IPS-20b (cell line): ENCODE measurements at regions not wholly inside any gene's neighbourhood (a gene's known extent, or its start where the extent isn't known, plus 50 kb on each side); places are given as distances from the start of the nearest gene placed in this dataset.
"Not testable (repeated sequence)": the region's sequence is repeated elsewhere in the genome, so short reads cannot be mapped to it uniquely, and the experiment has no call there.

Source experiments
- H3K27ac ChIP-seq: one replicate; pipeline ENCODE4 v1.5.1; 2013; ENCODE audit warnings: low read length
- H3K27me3 ChIP-seq: 2 replicates; pipeline ENCODE4 v1.6.1; 2013; ENCODE audit warnings: mild to moderate bottlenecking, low read length, inconsistent platforms; ENCODE audit not compliant: insufficient read depth
- H3K36me3 ChIP-seq: 2 replicates; pipeline ENCODE4 v1.6.1; 2013; ENCODE audit warnings: low read depth, mild to moderate bottlenecking, inconsistent platforms, low read length, moderate library complexity; ENCODE audit not compliant: insufficient read depth
- H3K4me1 ChIP-seq: 2 replicates; pipeline ENCODE4 v1.6.1; 2013; ENCODE audit warnings: mild to moderate bottlenecking, control low read depth, inconsistent platforms, low read length, moderate library complexity; ENCODE audit not compliant: insufficient read depth
- H3K4me3 ChIP-seq: 2 replicates; pipeline ENCODE4 v1.5.1; 2013; ENCODE audit warnings: mild to moderate bottlenecking, low read length, inconsistent platforms
- H3K9ac ChIP-seq: 2 replicates; pipeline ENCODE4 v1.6.1; 2013; ENCODE audit warnings: low read depth, mild to moderate bottlenecking, inconsistent platforms, low read length, moderate library complexity
- H3K9me3 ChIP-seq: 2 replicates; pipeline ENCODE4 v1.6.1; 2013; ENCODE audit warnings: mild to moderate bottlenecking, low read depth, low read length, inconsistent platforms; ENCODE audit not compliant: insufficient read depth

DNA sequence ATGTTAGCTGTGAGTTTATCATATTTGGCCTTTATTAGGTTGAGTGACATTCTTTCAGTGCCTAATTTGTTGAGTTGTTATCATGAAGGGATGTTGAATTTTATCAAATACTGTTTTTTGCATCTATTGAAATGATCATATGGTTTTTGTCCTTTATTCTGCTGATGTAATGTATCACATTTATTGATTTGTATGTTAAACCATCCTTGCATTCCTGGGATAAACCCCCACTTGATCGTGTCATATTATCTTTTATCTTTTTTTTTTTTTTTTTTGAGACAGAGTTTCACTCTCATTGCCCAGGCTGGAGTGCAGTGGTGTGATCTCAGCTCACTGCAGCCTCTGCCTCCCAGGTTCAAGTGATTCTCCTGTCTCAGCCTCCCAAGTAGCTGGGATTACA lies 51.9 kb upstream of the MFGE8 start:
- H3K4me3 ChIP-seq, H3K27me3 ChIP-seq, H3K36me3 ChIP-seq, H3K4me1 ChIP-seq, H3K9ac ChIP-seq, H3K27ac ChIP-seq: not testable (repeated sequence)
- peaks cover 13% of the 10 kb centered on the region for H3K9me3 ChIP-seq

DNA sequence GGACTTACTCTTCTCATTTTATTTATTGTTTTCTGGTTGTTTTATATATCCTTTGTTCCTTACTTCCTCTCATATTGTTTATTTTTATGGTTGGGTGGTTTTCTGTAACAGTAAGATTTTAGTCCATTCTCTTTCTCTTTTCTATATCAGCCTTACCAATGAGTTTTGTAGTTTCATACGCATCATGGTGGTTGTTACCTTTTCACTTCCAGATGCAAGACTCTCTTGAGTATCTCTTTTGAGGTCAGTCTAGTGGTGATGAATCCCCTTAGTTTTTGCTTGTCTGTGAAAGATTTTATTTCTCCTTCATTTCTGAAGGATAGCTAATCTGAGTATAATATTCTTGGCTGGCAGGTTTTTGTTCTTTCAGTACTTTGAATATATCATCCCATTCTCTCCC lies 57.1 kb upstream of the MFGE8 start:
- Histone ChIP-seq H3K9me3 (peaks cover 8% of the 10 kb centered on the region; the same call in 1 of the 2 replicates), H3K4me1 (no peaks in the 10 kb centered on the region), H3K4me3 (no peak overlapping the region), H3K36me3 (no peaks in the 10 kb centered on the region), H3K9ac (no peak overlapping the region), H3K27me3 (no peaks in the 10 kb centered on the region), H3K27ac (no peak overlapping the region)

DNA sequence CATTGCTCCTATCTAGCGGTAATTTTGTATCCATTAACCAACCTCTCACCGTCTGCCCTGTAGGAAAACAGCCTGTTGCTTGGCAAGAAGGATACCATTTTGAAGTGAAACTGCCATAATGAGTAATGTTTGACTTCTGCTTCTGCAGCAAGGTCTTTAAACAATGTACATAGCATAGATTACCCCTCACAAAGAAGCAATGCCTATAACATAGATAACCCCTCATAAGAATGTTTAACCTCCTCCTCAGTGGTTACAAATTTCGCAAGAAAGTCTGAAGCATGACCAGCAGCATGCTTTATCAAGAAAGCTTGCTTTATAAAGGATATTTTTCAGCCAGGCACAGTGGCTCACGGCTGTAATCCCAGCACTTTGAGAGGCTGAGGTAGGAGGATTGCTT lies 61.2 kb upstream of the MFGE8 start:
- no peaks in the 10 kb centered on the region for H3K27me3 ChIP-seq
- H3K9me3 ChIP-seq: peaks cover 11% of the 10 kb centered on the region; the same call in 1 of the 2 replicates
- H3K27ac ChIP-seq: no peak overlapping the region

DNA sequence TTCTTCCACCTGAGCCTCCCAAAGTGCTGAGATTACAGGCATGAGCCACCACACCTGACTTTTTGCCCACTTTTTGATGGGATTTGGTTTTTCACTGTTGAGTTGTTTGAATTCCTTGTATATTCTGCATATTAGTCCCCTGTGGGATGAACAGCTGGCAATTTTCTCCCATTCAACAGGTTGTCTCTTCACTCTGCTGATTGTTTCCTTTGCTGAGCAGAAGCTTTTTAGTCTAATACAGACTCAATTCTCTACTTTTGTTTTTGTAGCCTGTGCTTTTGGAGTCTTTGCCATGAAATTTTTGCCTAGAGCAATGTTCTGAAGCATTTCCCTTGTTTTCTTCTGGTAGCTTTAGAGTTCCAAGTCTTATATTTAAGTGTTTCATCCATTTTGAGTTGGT lies 62.7 kb upstream of the MFGE8 start:
- no peak overlapping the region for H3K9ac ChIP-seq
- peaks cover 3% of the 10 kb centered on the region; the same call in 1 of the 2 replicates for H3K9me3 ChIP-seq
- H3K27me3 ChIP-seq: no peaks in the 10 kb centered on the region
- H3K27ac ChIP-seq: no peak overlapping the region
- no peaks in the 10 kb centered on the region for H3K36me3 ChIP-seq
- H3K4me1 ChIP-seq: no peaks in the 10 kb centered on the region
- no peak overlapping the region for H3K4me3 ChIP-seq

More for the DNA sequence above, 61.2 kb upstream of the MFGE8 start:
- H3K4me1 ChIP-seq: no peaks in the 10 kb centered on the region
- no peak overlapping the region for H3K4me3 ChIP-seq
- H3K36me3 ChIP-seq: no peaks in the 10 kb centered on the region
- no peak overlapping the region for H3K9ac ChIP-seq

DNA sequence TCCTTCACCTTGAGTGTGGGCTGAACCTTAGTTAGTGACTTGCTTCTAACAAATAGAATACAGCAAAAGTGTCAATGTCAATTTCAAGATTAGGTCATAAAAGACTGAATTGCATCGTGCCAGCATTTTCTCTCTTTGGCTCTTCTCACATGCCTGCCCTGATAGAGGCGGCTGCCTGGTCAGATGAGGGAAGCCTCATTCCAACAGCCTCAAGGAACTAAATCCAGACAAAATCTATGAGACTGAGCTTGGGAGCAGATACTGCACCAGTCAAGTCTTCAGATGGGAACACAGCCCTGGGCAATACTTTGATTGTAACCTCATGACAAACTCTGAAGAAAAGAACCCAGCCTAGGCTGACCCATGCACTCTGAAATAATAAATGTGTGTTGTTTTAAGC lies 63.5 kb upstream of the MFGE8 start:
- Histone ChIP-seq H3K36me3 (no peaks in the 10 kb centered on the region), H3K27me3 (no peaks in the 10 kb centered on the region), H3K4me3 (no peak overlapping the region), H3K9me3 (peaks cover 3% of the 10 kb centered on the region; the same call in 1 of the 2 replicates), H3K4me1 (no peaks in the 10 kb centered on the region), H3K9ac (no peak overlapping the region), H3K27ac (no peak overlapping the region)

DNA sequence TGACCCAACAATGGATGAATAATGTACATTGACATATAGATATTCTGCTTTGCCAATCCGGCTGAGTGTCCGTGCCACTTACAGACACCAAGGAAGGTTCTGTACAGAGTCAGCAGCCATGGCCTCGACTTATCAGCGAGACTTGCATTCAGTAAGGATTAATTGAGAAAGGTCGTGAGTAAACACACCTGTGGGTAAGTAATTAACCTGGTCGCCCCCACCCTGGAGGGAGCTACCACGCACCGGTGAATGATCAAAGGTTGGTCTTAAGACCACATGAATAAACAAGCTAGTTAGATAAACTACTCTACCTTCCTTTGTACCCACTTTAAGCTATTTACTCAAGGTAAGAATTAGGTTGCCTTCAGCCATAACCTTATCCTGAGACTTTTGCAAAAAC lies 66.5 kb upstream of the MFGE8 start:
- Histone ChIP-seq H3K27me3 (no peaks in the 10 kb centered on the region), H3K9me3 (peaks cover 3% of the 10 kb centered on the region; the same call in 1 of the 2 replicates), H3K9ac (no peak overlapping the region), H3K4me3 (no peak overlapping the region), H3K27ac (no peak overlapping the region), H3K36me3 (no peaks in the 10 kb centered on the region), H3K4me1 (peaks cover 9% of the 10 kb centered on the region; the same call in 1 of the 2 replicates)

DNA sequence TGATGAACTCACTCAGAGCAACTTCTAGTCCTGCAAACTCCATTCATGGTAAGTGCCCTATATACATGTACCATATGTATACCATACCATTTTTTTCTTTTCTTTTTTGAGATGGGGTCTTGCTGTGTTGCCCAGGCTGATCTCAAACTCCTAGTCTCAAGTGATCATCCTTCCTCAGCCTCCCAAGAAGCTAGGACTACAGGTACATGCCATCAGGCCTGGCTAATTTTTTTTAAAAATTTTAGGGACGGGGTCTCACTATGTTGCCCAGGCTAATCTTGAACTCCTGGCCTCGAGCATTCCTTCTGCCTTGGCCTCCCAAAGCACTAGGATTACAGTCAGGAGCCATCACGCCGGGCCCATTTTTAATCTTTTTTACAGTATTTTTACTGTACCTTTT lies 67.3 kb upstream of the MFGE8 start:
- Histone ChIP-seq H3K4me3 (no peak overlapping the region), H3K9ac (no peak overlapping the region)

DNA sequence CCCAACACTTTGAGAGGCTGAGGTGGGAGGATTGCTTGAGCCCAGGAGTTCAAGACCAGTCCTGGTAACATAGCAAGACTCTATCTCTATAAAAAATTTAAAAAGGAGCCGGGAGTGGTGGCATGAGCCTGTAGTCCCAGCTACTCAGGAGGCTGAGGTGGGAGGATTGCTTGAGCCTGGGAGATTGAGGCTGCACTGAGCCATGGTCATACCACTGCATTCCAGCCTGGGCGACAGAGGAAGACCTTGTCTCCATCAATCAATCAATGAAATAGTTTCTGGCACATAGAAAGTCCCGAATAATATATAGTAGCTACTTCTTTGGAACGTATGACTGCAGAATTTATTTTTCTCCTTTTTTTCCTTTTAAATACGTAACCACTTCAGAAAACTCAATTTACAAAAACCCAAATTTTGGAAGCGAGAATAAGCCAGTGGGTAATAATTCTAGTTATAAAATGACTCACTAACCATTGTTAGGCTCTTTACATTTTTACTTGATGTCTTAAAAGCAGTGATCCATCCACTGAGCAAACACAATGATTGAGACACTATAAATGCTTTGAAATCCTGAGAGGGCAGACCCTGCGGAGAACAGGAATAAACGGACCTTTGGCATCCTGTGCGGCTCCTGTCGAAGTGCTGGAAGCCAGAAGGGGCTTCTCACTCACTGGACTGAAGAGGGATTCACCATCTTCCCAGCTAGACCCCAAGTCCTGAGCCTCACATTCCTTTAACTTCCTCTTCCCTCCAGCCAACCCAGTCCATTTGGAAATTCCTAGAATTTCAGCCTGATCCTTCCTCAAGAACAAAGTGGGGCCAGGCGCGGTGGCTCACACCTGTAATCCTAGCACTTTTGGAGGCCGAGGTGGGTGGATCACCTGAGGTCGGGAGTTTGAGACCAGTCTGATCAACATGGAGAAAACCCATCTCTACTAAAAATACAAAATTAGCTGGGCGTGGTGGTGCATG lies 68.4 kb upstream of the MFGE8 start:
- H3K9ac ChIP-seq: no peak overlapping the region
- no peaks in the 10 kb centered on the region for H3K36me3 ChIP-seq
- peaks cover 20% of the 10 kb centered on the region; the same call in 1 of the 2 replicates for H3K4me1 ChIP-seq
- peaks cover 3% of the 10 kb centered on the region; the same call in 1 of the 2 replicates for H3K9me3 ChIP-seq
- H3K27ac ChIP-seq: no peak overlapping the region
- no peaks in the 10 kb centered on the region for H3K27me3 ChIP-seq
- no peak overlapping the region for H3K4me3 ChIP-seq

More for the DNA sequence above, 67.3 kb upstream of the MFGE8 start:
- H3K36me3 ChIP-seq: no peaks in the 10 kb centered on the region
- H3K27me3 ChIP-seq: no peaks in the 10 kb centered on the region
- H3K9me3 ChIP-seq: peaks cover 3% of the 10 kb centered on the region; the same call in 1 of the 2 replicates
- no peak overlapping the region for H3K27ac ChIP-seq
- peaks cover 13% of the 10 kb centered on the region; the same call in 1 of the 2 replicates for H3K4me1 ChIP-seq

DNA sequence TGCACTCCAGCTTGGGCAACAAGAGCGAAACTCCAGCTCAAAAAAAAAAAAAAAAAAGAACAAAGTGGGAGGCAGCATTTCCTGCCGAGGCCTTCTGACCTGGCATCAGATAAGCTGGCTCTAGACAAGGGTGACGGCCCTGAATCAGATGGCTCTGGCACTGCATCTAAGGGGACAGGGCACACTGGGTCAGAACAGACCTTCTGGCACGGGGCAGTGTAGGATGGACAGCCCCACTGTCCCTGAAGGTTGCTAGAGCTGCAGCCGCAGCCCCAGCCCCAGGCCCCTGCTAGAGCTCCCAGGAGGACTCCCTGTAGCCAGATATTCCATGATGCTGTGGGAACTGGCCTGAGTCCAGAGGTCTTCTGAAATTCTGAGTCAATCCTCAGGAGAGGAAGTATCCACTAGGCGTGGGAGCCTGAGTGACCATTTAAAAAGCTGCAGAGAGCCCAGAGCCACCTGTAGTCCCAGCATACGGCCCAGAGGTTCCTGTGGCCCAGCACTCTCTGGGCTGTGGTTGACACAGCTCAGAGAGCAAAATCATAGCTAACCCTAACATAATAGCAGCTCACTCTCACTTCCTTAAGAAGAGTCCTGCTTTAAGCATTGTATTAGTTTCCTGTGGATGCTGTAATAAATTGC lies 69.2 kb upstream of the MFGE8 start:
- Histone ChIP-seq H3K36me3 (no peaks in the 10 kb centered on the region), H3K27me3 (no peaks in the 10 kb centered on the region), H3K9me3 (no peaks in the 10 kb centered on the region), H3K9ac (no peak overlapping the region), H3K4me3 (no peak overlapping the region), H3K4me1 (peaks cover 29% of the 10 kb centered on the region; the same call in 1 of the 2 replicates), H3K27ac (no peak overlapping the region)

DNA sequence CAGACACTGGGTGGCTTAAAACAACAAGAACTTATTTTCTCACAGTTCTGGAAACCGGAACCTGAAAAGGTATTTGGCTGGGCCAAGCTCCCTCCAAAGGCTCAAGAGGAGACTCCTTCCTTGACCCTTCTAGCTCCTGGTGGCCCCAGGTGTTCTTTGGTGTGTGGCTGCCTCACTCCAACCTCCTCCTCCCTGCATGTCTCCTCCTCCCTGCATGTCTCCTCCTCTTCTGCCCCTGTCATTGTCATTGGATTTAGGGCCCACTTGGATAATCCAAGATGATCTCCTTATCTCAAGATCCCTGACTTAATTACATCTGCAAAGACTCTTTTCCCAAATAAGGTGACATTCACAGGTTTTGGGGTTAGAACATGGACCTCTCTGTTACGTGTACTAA lies 69.8 kb upstream of the MFGE8 start:
- Histone ChIP-seq H3K9ac (no peak overlapping the region), H3K36me3 (no peaks in the 10 kb centered on the region), H3K27me3 (no peaks in the 10 kb centered on the region), H3K4me3 (no peak overlapping the region), H3K9me3 (no peaks in the 10 kb centered on the region), H3K4me1 (peaks cover 34% of the 10 kb centered on the region; the same call in 1 of the 2 replicates), H3K27ac (no peak overlapping the region)

DNA sequence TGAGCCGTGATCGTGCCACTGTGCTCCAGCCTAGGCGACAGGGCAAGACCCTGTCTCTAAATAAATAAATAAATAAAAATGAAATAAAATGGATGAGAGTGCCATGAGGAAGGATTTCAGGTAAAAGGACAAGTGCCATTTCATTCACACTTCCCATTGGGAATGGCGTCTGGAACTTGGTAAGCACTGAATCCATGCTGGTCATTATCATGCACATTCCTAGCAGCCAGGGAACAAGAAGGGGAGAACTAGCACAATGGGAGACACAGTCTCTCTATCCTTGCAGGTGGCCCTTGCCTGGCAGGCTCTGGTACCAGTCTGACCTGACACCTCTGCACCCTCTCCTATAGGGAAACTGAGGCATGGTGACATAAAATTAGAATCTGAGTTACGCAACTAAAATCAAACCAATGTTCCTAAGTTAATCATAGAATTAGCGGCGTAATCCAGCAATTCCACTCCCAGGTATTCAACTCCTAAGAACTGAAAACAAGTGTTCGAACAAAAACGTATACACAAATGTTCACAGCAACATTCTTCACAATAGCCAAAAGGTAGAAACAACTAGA lies 70.8 kb upstream of the MFGE8 start:
- Histone ChIP-seq H3K9me3 (no peaks in the 10 kb centered on the region), H3K4me3 (no peak overlapping the region), H3K36me3 (no peaks in the 10 kb centered on the region), H3K4me1 (peaks cover 41% of the 10 kb centered on the region; the same call in 1 of the 2 replicates), H3K27me3 (no peaks in the 10 kb centered on the region), H3K27ac (no peak overlapping the region), H3K9ac (no peak overlapping the region)
